GM03348 (cell line): ENCODE measurements at regions not wholly inside any gene's neighbourhood (a gene's known extent, or its start where the extent isn't known, plus 50 kb on each side); places are given as distances from the start of the nearest gene placed in this dataset.

Experiments used
- DNase-seq: peaks from one replicate; pipeline ENCODE4 v3.0.0; 2012; ENCODE audit warnings: low spot score

DNA sequence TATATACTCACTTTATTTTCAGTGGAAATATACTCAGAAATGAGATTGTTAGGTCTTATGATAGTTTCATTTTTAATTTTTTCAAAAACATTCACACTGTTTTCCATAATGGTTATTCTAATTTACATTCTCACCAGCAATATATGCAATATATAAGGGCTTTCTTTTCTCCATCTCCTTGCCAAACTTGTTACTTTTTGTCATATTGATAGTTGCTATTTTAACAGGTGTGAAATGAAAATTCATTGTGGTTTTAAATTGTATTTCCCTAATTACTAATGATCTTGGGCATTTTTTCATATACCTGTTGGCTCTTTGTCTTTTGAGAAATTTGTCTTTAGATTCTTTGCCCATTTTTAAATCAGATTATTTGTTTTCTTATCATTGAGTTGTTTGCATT, 325.2 kb downstream of the DIPK2A start:
- DNase-seq, result no peak

DNA sequence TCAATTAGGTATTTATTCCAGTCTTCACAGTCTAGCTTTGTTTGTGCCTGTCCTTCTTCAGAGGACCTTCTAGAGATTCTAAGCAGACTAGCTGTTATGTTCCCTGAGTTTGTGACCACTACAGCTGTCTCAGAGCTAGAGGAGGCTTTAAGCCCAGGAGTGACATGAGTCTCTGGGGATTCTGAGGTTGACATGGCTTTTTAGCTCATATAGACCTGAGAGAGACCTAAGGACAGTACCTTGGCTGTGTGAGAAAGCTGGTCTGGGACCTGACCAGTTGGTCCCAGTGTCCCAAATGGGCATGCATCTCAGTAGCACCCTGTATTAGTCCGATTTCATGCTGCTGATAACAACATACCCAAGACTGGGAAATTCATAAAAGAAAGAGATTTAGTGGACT, 330.2 kb downstream of the DIPK2A start:
- no peak for DNase-seq

- no peak for DNase-seq
These were observed 336.3 kb downstream of the DIPK2A start for GRCh38 chr3:144307951-144308350.

- DNase-seq, result no peak
These were observed 336.8 kb downstream of the DIPK2A start for GRCh38 chr3:144308396-144308795.

DNA sequence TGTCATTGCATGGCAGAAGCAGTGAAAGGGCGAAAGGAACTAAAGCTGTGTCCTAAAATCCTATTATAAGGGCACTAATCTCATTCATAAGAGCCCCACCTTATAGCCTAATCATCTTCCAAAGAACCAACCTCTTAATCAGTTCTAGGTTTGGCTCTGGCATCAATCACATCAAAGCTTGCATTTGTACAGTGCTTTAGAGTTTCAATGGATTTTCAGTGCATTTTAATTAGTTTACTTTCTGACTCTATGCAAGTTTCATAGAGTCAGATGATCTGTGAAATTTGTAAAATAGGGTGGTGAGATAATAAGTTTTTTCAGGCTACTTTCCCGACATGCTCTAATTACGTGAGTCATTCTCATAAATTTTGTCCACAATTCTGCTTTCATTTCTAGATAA, 341.1 kb downstream of the DIPK2A start:
- DNase-seq, result no peak

GRCh38 chr3:144314946-144315345, 343.3 kb downstream of the DIPK2A start:
- no peak for DNase-seq

GRCh38 chr3:144317961-144318360, 346.3 kb downstream of the DIPK2A start:
- no peak for DNase-seq

DNA sequence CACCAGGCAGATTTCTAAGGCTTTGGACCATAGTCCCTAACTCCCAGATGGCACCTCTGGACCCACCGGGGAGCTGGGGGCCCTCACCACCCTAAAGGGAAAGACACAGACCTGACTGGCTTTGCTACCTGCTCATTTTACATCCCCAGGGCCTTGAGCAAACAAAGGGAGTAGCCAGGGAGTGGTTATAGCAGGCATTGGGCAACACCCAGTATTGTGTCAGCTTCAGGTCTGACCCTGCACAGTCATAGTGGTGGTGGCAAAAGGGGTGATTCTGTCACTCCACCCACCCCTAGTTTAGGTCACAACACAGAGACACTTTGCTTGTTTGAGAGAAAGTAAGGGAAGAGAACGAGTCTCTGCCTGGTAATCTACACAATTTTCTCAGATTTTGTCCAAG, 352.5 kb downstream of the DIPK2A start:
- DNase-seq, result no peak

DNA sequence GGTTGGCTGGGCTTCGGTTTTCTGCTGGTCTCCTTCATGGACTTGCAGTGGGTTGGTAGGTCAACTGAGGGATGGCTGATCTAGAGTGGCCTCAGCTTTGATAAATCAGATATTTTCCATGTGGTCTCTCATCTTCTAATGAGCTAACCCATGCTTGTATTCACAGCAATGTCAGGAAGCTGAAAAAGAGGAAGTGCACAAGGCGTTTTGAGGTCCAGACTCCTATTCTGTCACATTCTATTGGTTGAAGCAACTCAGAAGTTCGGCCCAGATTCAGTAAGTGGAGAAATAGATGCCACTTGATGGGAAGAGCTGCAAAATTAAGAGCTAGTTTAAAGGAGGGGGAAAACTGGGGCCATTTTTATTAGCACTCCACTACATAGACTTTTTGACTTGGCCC, 361.2 kb downstream of the DIPK2A start:
- DNase-seq, result no peak

DNA sequence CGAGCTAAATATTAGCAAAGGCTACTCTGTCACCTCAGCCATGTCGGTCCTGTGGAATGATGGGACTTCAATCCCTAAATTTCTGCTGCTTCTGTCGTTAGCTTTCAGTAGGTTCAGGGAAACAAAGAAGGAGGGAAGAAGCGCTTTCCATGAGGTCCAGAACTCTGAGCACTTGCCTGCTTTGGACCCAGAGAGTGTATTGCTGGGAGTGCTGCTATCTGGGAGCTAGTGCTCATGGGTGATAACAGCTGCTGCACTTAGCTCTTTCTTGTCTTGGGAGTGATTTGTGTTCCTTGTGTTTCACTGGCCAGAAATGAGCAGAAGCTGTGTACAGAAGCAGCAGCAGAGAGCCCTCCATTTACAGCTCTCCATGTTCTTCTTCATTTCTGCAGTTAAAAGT, 369.8 kb downstream of the DIPK2A start:
- DNase-seq, result no peak

DNA sequence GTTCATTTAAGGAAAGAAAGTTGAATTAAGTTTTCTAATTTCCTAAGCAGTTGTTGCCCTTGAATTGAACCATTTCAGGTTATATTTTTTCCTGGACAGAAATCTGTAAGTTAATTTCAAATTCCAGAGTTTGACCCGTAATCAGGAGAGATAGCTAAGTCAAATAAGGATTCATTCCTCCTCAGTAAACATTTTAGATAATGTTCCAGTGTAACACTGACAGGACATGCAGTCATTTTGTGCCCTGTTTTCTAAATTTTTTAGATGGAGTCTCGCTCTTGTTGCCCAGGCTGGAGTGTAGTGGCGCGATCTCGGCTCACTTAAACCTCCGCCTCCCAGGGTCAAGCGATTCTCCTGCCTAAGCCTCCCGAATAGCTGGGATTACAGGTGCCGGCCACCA, 371.7 kb downstream of the DIPK2A start:
- no peak for DNase-seq

DNA sequence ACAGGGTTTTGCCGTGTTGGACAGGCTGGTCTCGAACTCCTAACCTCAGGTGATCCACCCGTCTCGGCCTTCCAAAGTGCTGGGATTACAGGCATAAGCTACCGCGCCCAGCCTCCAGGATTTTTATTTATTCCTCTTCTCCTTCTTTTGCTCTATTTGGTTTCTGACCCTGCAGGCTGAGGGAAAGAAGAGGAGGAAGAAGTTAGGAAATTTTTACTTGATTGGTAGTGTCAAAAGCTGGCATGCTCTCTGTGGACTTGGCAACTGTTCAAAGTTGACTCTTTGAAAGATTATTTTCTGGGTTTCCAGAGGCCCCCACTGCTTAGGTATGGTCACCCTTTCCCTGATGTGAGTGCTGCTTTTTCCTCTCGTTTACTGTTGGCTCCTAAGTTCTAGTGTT, 372.2 kb downstream of the DIPK2A start:
- no peak for DNase-seq

DNA sequence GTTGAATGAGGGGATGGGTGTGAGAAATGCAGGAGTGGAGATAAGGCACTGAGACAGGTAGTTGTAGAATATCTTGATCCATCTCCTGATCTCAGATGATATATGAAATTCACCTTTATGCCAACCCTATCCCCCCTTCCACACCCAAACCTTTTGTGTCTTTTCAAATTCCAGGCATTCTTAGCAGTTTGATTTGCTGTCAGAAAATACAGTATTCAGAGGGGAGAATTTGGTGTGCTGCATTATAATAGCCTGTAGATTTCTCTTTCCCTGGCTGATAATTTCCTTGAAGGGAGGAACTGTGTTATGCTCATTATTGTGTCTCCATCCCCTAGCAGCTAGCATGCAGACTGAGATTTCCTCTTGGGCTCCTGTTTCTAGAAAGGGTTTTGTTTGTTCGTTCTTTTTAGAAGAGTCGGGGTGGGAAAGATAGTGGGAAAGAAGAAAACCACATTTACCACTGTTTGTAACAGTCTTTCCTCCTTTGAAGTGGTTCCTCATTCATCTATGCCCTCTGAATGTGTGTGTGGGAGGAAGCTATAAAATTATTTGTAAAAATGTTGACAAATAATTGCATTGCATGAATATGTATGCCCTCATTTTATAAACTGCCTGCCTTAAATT, 373.4 kb downstream of the DIPK2A start:
- no peak for DNase-seq

DNA sequence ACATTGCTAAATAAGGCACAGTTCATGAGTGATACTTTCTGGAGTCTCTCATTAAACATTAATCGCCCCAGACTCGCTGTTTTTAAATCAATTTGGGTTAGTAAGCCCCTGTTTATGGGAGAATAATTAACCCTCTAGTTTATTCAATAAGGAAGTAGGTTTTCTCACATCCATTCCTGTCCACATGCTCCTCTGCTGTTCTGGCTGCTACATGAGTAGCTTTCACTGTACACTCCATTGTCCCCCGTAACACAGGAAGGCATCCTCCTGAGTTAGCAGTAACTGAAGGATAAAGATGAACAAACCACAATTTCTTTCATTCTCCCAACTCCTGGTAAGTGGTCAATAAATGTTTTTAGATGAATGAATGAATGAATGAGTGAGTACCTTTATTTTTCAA, 378.5 kb downstream of the DIPK2A start:
- no peak for DNase-seq

GRCh38 chr3:144351011-144351410, 379.4 kb downstream of the DIPK2A start:
- DNase-seq, result no peak

DNA sequence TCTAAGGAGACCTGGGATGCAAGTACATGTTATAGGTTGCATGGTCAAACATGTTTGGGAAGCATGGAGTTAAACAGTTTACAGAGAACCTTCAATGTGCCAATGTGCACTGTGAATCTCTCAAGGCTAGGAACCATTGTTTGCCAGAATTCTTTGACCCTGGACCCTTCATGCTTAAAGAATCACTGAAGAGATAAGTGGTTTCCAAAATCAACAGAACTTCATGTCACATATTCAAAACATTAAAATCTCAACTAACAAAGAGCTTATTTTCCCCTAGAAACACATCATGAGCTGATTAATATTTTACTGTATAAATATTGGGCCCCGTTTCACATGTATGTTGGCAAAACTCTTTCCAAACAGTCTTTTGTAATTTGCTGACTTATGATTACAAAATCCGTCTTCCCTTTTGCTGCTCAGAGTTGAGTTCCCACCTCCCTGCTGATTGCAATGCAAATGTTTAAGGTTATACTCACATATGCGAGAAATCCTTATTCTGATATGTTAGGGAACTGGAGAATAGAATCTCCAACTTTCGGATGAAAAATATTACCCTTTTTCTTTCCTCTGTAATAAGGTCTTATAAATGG, 380.2 kb downstream of the DIPK2A start:
- no peak for DNase-seq

DNA sequence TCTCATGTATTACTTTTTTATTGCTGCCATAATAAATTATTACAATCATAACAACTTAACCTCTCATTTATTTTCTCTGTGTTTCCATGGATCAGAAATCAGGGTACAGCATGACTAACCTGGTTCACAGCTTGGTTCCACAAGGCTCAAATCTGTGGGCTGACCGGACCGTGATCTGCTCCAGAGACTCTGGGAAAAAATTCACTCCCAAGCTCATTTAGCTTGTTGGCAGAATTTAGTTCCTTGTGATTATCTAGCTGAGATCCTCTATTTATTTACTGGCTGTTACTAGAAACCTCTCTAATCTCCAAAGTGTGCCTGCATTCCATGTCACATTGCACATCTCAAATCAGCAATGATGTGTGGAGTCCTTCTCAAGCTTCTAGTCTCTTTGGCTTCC, 386.6 kb downstream of the DIPK2A start:
- DNase-seq, result no peak

DNA sequence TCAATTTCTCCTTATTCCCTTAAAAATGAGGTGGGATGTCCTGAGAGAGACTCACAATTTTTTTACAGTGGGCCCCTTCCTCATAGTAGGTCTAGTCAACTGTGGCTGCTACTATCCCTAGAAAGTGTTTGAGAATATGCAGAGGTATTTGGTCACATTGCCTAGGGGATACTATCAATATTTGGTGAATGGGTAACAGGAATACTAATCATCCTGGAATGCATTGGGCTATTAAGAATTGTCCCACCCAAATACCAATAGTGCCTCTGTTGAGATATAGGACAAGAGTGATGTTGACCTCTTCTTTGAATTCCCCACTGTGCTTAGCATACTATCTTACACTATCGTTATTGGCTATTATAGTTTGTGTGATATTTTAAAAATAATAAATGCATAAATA, 389.4 kb downstream of the DIPK2A start:
- no peak for DNase-seq

DNA sequence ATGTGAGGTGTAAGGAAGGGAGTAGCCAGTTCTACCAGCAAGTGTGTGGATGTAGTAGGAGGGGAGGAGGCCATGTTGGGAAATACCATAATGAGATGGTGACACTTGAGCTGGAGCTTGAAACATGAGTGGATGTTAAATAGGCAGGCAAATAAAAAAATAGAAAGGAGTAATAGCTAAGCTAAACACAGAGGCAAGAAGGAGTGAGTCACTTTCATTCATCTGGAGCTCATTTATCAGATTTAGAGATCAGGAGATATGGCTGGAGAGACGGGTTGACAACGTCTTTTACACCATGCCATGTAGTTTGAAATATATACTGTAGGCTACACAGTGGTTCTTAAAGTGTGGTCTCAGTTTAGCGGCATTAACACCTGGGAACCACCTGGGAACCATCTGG, 390.5 kb downstream of the DIPK2A start:
- no peak for DNase-seq

DNA sequence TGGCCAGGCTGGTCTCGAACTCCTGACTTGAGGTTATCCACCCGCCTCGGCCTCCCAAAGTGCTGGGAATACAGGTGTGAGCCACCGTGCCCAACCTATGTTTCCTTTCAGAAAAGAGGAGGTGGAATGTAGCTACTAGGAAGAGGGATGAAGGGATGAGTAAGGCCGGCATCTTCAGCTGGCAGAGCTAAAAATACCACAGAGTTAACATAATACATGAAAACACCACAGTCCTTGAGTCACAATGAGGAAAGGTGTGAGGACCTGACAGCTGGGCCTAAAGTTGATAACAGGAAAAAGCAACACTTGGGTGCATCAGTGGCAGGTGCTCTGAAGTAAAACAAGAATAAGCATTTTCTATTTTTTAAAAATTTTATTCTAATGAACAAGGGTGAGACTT, 392.2 kb downstream of the DIPK2A start:
- no peak for DNase-seq

DNA sequence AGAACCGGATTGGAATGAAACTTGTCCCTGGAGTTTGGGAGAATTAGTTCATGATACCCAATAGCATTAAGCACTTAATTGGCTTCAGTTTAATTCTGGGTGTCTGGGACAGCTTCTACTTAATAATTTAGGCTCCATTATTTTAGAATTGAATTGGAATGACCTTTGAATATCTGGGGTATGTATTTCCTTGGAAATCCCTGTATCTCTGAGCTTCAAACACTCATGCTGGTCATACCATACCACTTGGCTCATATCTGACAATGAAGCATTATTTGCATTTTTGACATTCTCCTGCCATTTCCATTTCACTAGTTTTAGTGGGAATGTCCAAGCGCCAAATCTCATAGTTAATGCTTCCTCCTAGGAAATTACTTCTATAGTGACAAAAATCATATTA, 393.1 kb downstream of the DIPK2A start:
- no peak for DNase-seq

- DNase-seq, result no peak
These were observed 397.7 kb downstream of the DIPK2A start for GRCh38 chr3:144369129-144369879.

DNA sequence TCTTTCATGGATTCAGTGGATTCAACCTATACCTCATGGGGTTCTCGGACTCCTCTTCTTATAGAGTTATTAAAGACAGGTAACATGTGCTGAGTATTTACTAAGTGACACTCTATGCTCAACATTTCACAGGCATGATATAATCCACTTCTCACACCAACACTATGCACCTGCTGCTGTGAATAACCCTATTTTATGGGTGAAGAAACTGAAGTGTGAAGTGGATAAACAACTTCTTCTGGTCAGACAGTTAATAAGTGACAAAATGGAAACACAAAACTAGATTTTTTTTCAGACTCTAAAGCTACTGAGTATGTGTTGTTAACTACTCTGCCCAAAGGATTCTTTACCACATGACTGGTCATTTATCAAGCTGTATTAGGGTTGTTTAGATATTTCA, 403.5 kb downstream of the DIPK2A start:
- DNase-seq, result no peak

GRCh38 chr3:144380849-144381248, 409.2 kb downstream of the DIPK2A start:
- DNase-seq, result no peak
